Mucosa of rectum (tissue), 2 donors: ENCODE measurements at regions not wholly inside any gene's neighbourhood (a gene's known extent, or its start where the extent isn't known, plus 50 kb on each side); places are given as distances from the start of the nearest gene placed in this dataset.
"Not testable (repeated sequence)": the region's sequence is repeated elsewhere in the genome, so short reads cannot be mapped to it uniquely, and the experiment has no call there.

ENCODE experiments used
- H3K27ac ChIP-seq, 2 donors: one replicate each; pipeline ENCODE4 v1.7.0; 2013; ENCODE audit warnings: inconsistent platforms in 2 of 2, low read depth in 2 of 2, low read length in 2 of 2
- H3K27me3 ChIP-seq, 2 donors: one replicate each; pipeline ENCODE4 v1.7.0; 2013; ENCODE audit warnings: low read length in 2 of 2; ENCODE audit not compliant: control insufficient read depth in 2 of 2, insufficient read depth in 2 of 2
- H3K36me3 ChIP-seq, 2 donors: one replicate each; pipeline ENCODE4 v1.7.0; 2013; ENCODE audit warnings: low read length in 2 of 2; ENCODE audit not compliant: control insufficient read depth in 2 of 2, insufficient read depth in 2 of 2
- H3K4me1 ChIP-seq, 2 donors: one replicate each; pipeline ENCODE4 v1.7.0; 2013; ENCODE audit warnings: low read length in 2 of 2, mild to moderate bottlenecking in 1 of 2; ENCODE audit not compliant: control insufficient read depth in 2 of 2, insufficient read depth in 2 of 2
- H3K4me3 ChIP-seq, 2 donors: one replicate each; pipeline ENCODE4 v1.7.0; 2013; ENCODE audit warnings: low read length in 2 of 2
- H3K9ac ChIP-seq, 2 donors: one replicate each; pipeline ENCODE4 v1.7.0; 2013; ENCODE audit warnings: low read length in 2 of 2, low read depth in 1 of 2, mild to moderate bottlenecking in 1 of 2
- H3K9me3 ChIP-seq, 2 donors: one replicate each; pipeline ENCODE4 v1.7.0; 2013; ENCODE audit warnings: low read length in 2 of 2; ENCODE audit not compliant: control insufficient read depth in 2 of 2
- donor health status: healthy.
- donor health status: Normal muscosa, but diverticular disease.

DNA sequence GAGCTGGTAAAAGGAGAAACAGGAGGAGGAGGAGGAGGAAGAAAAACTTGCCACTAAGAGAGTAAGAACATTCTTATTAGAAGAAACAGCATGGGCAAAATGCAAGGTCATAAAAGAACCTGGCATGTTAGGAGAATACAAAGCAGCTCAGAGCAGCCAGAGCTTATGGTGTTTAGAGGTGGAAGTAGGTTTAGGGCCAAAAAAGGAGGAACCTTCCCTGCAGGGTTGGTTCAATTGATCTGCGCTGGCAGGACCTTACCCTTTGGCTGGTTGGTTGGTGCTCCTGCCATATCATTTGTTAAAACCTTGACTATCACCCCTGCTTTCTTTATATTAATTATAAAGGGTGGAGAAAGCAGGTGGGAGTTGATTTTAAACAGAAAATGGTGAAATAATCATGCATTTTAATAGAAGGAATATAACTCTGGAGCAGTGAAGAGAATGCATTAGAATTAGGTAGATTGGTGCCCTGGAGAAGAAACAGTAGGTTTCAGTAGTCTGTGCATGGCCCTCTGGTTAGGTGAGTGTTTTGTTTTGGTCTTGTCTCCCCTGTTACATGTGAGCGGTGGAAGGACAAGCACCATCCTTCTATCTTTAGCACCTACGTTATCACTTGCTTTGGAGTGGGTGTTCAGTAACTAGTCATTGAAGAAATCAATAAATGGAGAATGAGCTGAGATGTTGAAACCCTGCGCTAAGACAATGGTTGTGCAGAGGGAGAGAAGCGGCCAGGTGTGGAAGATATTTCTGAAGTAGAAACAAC, 110.4 kb upstream of the NGF start:
- no peaks in the 10 kb centered on the region for H3K9me3 ChIP-seq

GRCh38 chr1:115447672-115448071, 109.6 kb upstream of the NGF start:
- Histone ChIP-seq H3K9me3 (no peaks in the 10 kb centered on the region), H3K36me3 (no peaks in the 10 kb centered on the region), H3K4me3 (no peak overlapping the region), H3K27me3 (peaks cover 0 to 2% of the 10 kb centered on the region in 2 donors), H3K27ac (no peak overlapping the region), H3K4me1 (no peaks in the 10 kb centered on the region), H3K9ac (no peak overlapping the region)

More for the DNA sequence above, 110.4 kb upstream of the NGF start:
- Histone ChIP-seq H3K4me3 (no peak overlapping the region), H3K4me1 (no peaks in the 10 kb centered on the region), H3K9ac (no peak overlapping the region), H3K36me3 (no peaks in the 10 kb centered on the region), H3K27me3 (no peaks in the 10 kb centered on the region), H3K27ac (no peak overlapping the region)

GRCh38 chr1:115445090-115445489, 107.0 kb upstream of the NGF start:
- Histone ChIP-seq H3K9ac (no peak overlapping the region), H3K36me3 (no peaks in the 10 kb centered on the region)

GRCh38 chr1:115440733-115441132, 102.7 kb upstream of the NGF start:
- Histone ChIP-seq H3K9ac (no peak overlapping the region), H3K4me3 (no peak overlapping the region), H3K27me3 (peaks cover 0 to 2% of the 10 kb centered on the region in 2 donors), H3K36me3 (no peaks in the 10 kb centered on the region), H3K9me3 (no peaks in the 10 kb centered on the region), H3K4me1 (no peaks in the 10 kb centered on the region), H3K27ac (no peak overlapping the region)

More at GRCh38 chr1:115445090-115445489, 107.0 kb upstream of the NGF start:
- H3K27ac ChIP-seq: no peak overlapping the region
- no peaks in the 10 kb centered on the region for H3K9me3 ChIP-seq
- H3K4me3 ChIP-seq: no peak overlapping the region
- peaks cover 0 to 2% of the 10 kb centered on the region in 2 donors for H3K27me3 ChIP-seq
- H3K4me1 ChIP-seq: no peaks in the 10 kb centered on the region

DNA sequence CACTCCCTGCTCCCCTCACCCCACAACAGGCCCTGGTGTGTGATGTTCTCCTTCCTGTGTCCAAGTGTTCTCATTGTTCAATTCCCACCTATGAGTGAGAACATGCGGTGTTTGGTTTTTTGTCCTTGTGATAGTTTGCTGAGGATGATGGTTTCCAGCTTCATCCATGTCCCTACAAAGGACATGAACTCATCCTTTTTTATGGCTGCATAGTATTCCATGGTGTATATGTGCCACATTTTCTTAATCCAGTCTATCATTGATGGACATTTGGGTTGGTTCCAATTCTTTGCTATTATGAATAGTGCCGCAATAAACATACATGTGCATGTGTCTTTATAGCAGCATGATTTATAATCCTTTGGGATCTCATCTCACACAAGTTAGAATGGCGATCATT, 101.5 kb upstream of the NGF start:
- H3K4me1 ChIP-seq, H3K4me3 ChIP-seq, H3K36me3 ChIP-seq, H3K27ac ChIP-seq, H3K9ac ChIP-seq, H3K27me3 ChIP-seq, H3K9me3 ChIP-seq: not testable (repeated sequence)

DNA sequence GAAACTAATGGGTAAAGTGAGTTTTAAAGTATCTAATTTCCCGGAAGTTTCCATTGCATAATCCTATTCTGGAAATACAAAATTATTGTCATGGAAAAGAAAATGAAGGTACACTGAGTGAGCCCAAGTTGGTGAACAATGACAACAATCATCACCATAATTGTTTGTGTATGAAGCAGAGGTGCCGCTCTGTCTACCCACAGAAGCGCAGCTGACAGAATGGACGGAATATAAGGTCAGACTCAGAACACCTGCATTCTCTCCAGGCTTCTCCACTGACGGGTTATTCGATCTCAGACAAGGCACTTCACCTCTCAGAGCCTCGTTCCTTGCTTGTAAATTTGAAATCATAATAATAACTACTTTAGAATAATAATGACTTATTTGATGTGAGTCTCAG, 99.1 kb upstream of the NGF start:
- Histone ChIP-seq H3K27ac (no peak overlapping the region), H3K4me1 (no peaks in the 10 kb centered on the region), H3K4me3 (no peak overlapping the region), H3K9me3 (no peaks in the 10 kb centered on the region), H3K36me3 (no peaks in the 10 kb centered on the region), H3K9ac (no peak overlapping the region), H3K27me3 (no peaks in the 10 kb centered on the region)

- no peak overlapping the region for H3K4me3 ChIP-seq
- H3K27me3 ChIP-seq: no peaks in the 10 kb centered on the region
- no peaks in the 10 kb centered on the region for H3K4me1 ChIP-seq
- H3K36me3 ChIP-seq: no peaks in the 10 kb centered on the region
- H3K9ac ChIP-seq: no peak overlapping the region
- no peaks in the 10 kb centered on the region for H3K9me3 ChIP-seq
- H3K27ac ChIP-seq: no peak overlapping the region
Observed at GRCh38 chr1:115436596-115436995, 98.5 kb upstream of the NGF start.

GRCh38 chr1:115433483-115433882, 95.4 kb upstream of the NGF start:
- H3K27ac ChIP-seq: no peak overlapping the region

DNA sequence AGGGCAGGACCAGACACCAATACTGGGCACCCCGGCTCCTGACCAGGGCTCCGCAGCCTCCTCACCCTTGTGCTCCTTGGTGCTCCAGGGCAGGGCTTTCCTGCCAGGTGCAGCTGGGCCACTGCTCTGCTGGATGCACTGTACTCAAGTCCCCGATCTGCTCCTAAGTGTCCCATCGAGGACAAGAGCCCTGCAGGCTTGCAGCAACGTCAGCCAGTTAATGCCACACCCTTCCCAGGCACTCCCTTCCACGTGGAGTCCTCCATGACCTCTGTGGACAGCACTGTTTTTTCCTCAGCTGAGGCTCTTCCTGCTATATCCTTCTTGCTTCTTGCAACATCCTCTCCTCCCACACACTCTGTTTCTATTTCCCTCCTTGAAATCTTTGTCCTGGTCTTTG, 94.0 kb upstream of the NGF start:
- Histone ChIP-seq H3K9me3 (no peaks in the 10 kb centered on the region), H3K4me3 (no peak overlapping the region), H3K4me1 (no peaks in the 10 kb centered on the region), H3K27me3 (no peaks in the 10 kb centered on the region), H3K36me3 (no peaks in the 10 kb centered on the region), H3K27ac (no peak overlapping the region), H3K9ac (no peak overlapping the region)

More at GRCh38 chr1:115433483-115433882, 95.4 kb upstream of the NGF start:
- Histone ChIP-seq H3K36me3 (no peaks in the 10 kb centered on the region), H3K9ac (no peak overlapping the region), H3K9me3 (no peaks in the 10 kb centered on the region), H3K4me3 (no peak overlapping the region), H3K4me1 (no peaks in the 10 kb centered on the region), H3K27me3 (no peaks in the 10 kb centered on the region)

DNA sequence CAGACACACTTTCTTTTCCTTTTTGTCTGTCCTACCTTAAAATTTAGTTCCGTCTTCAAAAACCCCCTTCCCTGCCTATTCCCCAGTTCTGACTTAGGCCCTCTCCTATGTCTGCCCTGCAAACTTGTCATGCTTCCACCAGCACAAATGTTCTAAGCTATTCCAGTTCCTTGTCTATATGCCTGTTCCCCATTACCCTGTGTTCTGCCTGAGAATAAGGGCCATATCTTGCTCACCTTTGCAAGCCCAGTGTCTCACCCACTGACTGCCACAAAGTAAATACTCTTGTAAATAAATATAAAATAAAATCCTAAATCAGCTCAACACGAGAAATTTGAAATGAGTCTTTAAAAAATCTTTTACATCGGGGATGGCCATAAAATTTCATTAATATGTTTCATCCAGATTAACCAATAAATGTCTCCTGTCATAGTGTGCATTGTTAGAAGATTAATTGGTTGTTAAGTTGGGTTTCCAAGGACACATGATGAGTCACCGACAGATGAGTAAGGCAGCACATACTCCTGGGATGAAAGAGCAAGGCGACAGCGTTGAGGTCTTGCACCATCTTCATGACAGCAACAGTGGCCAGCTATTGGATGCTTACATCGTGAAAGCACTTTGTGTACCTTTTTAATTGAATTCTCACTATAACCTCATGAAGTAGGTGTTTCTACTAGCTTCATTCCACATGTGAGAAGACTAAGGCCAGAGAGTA, 92.6 kb upstream of the NGF start:
- H3K27ac ChIP-seq: no peak overlapping the region
- H3K4me1 ChIP-seq: no peaks in the 10 kb centered on the region
- no peaks in the 10 kb centered on the region for H3K36me3 ChIP-seq
- H3K9ac ChIP-seq: no peak overlapping the region
- H3K4me3 ChIP-seq: no peak overlapping the region
- no peaks in the 10 kb centered on the region for H3K9me3 ChIP-seq
- no peaks in the 10 kb centered on the region for H3K27me3 ChIP-seq
